A549 (cell line): ENCODE measurements at regions not wholly inside any gene's neighbourhood (a gene's known extent, or its start where the extent isn't known, plus 50 kb on each side); places are given as distances from the start of the nearest gene placed in this dataset.

ENCODE experiments used
- ATAC-seq, 2 experiments: fragments of 200-7000 bp in 1 of 2; fragments of >200 bp in 1 of 2; cut with Nextera tagmentation in 1 of 2; cut with Tn5 transposase in 1 of 2; 3 replicates each; pipeline versions ENCODE4 v1.8.0 to v1.9.1; 2018 to 2020; ENCODE audit warnings: mild to moderate bottlenecking in 1 of 2, moderate library complexity in 1 of 2
- CTCF ChIA-PET: fragments of 300-600 bp; sonication (Branson Sonifier 250); formaldehyde crosslinking; extraction: SDS; loops from one replicate; lab custom pipeline; 2021; ENCODE audit warnings: antibody characterized with exemption, inconsistent platforms; lab: Yijun Ruan, JAX
- POLR2A ChIA-PET: fragments of 350-600 bp; formaldehyde crosslinking; extraction: SDS; loops from one replicate; lab custom pipeline; 2021; ENCODE audit warnings: antibody characterized with exemption, inconsistent platforms; lab: Yijun Ruan, JAX
- DNase-seq, 2 experiments: peaks; one replicate each; pipeline versions ENCODE4 v3.0.0 to v3.0.0-alpha.2; 2011 to 2016; ENCODE audit warnings: low read depth in 1 of 2, low spot score in 1 of 2
- FAIRE-seq: peaks from 2 replicates; lab custom pipeline; 2011; peaks lifted over from hg19 to GRCh38; lab: Jason Lieb, UNC
- H3K27ac ChIP-seq, 2 experiments: fragments of >200 bp; sonication (Bioruptor Twin); formaldehyde crosslinking; 3 replicates each; pipeline ENCODE4 v1.5.1; 2016 to 2017
- H3K4me1 ChIP-seq: fragments of >200 bp; sonication (Bioruptor Twin); formaldehyde crosslinking; 3 replicates; pipeline ENCODE4 v1.6.1; 2016
- H3K4me2 ChIP-seq: fragments of >200 bp; sonication (Bioruptor Twin); formaldehyde crosslinking; 3 replicates; pipeline ENCODE4 v1.6.1; 2016
- H3K4me3 ChIP-seq: fragments of >200 bp; sonication (Bioruptor Twin); formaldehyde crosslinking; 3 replicates; pipeline ENCODE4 v1.5.1; 2016
- H3K9me3 ChIP-seq: fragments of >200 bp; sonication (Bioruptor Twin); formaldehyde crosslinking; 3 replicates; pipeline ENCODE4 v1.6.1; 2016
- CBX2 ChIP-seq: fragments of 200-600 bp; sonication (generic); IDR thresholded peaks from 2 replicates; pipeline ENCODE4 v1.6.1; 2016; ENCODE audit warnings: low read depth, mild to moderate bottlenecking, borderline replicate concordance
- CHD2 ChIP-seq: fragments of 150-350 bp; IDR thresholded peaks from 2 replicates; pipeline ENCODE4 v1.6.1; 2014; ENCODE audit warnings: low read length; ENCODE audit not compliant: partially characterized antibody
- EHF ChIP-seq: fragments of 250-450 bp; sonication (Bioruptor Pico); IDR thresholded peaks from 2 replicates; pipeline ENCODE4 v1.5.0; 2020; ENCODE audit warnings: mild to moderate bottlenecking
- EHMT2 ChIP-seq: fragments of 200-600 bp; sonication (generic); IDR thresholded peaks from 2 replicates; pipeline ENCODE4 v1.6.1; 2016; ENCODE audit warnings: antibody characterized with exemption, low read depth, mild to moderate bottlenecking, moderate library complexity
- EP300 ChIP-seq, 2 experiments: fragments of >200 bp; sonication (Bioruptor Twin); formaldehyde crosslinking; IDR thresholded peaks; 2 replicates in 1 of 2; 3 replicates in 1 of 2; pipeline ENCODE4 v1.6.1; 2016 to 2017
- ESRRA ChIP-seq: fragments of 150-350 bp; IDR thresholded peaks from 2 replicates; pipeline ENCODE4 v1.6.1; 2014; ENCODE audit warnings: mild to moderate bottlenecking, low read length, borderline replicate concordance
- FOSB ChIP-seq: fragments of 250-450 bp; sonication (Bioruptor Pico); IDR thresholded peaks from 2 replicates; pipeline ENCODE4 v1.5.0; 2020; ENCODE audit warnings: mild to moderate bottlenecking, moderate library complexity
- FOSL2 ChIP-seq, 2 experiments: fragments of 450-650 bp in 1 of 2; fragments of >200 bp in 1 of 2; sonication (Bioruptor Twin) in 1 of 2; formaldehyde crosslinking; IDR thresholded peaks; 2 replicates each; pipeline versions ENCODE4 v1.5.0 to v1.6.1; 2016 to 2020; ENCODE audit warnings: mild to moderate bottlenecking in 1 of 2, moderate library complexity in 1 of 2
- FOXS1 ChIP-seq: fragments of 250-450 bp; sonication (Bioruptor Pico); IDR thresholded peaks from 2 replicates; pipeline ENCODE4 v1.5.0; 2020; ENCODE audit warnings: mild to moderate bottlenecking, moderate library complexity
- HDAC2 ChIP-seq: fragments of 200-600 bp; sonication (generic); IDR thresholded peaks from 2 replicates; pipeline ENCODE4 v1.6.1; 2016
- HEYL ChIP-seq: fragments of 250-450 bp; sonication (Bioruptor Pico); IDR thresholded peaks from 2 replicates; pipeline ENCODE4 v1.8.0; 2021; ENCODE audit warnings: mild to moderate bottlenecking, moderate library complexity
- HMGXB4 ChIP-seq: fragments of 250-450 bp; sonication (Bioruptor Pico); IDR thresholded peaks from 2 replicates; pipeline ENCODE4 v1.5.0; 2021; ENCODE audit warnings: mild to moderate bottlenecking, moderate library complexity, borderline replicate concordance
- HOXA7 ChIP-seq: fragments of 250-450 bp; sonication (Bioruptor Pico); IDR thresholded peaks from 2 replicates; pipeline ENCODE4 v1.5.0; 2020; ENCODE audit warnings: mild to moderate bottlenecking, moderate library complexity
- HOXB13 ChIP-seq: fragments of 250-450 bp; sonication (Bioruptor Pico); IDR thresholded peaks from 2 replicates; pipeline ENCODE4 v1.5.0; 2020; ENCODE audit warnings: low read depth, mild to moderate bottlenecking, moderate library complexity
- KDM1A ChIP-seq: fragments of 200-600 bp; sonication (generic); IDR thresholded peaks from 2 replicates; pipeline ENCODE4 v1.6.1; 2016; ENCODE audit warnings: low read depth, mild to moderate bottlenecking
- MAFK ChIP-seq: fragments of 450-650 bp; IDR thresholded peaks from 2 replicates; pipeline ENCODE4 v1.6.1; 2014; ENCODE audit not compliant: partially characterized antibody
- NFE2L2 ChIP-seq: fragments of 150-350 bp; conservative IDR thresholded peaks from 2 replicates; pipeline ENCODE4 v1.6.1; 2014; ENCODE audit warnings: low read length
- NPAS2 ChIP-seq: fragments of 250-450 bp; sonication (Bioruptor Pico); IDR thresholded peaks from 2 replicates; pipeline ENCODE4 v1.8.0; 2022; ENCODE audit warnings: mild to moderate bottlenecking, moderate library complexity, borderline replicate concordance
- PHF8 ChIP-seq: fragments of 200-600 bp; sonication (generic); IDR thresholded peaks from 2 replicates; pipeline ENCODE4 v1.6.1; 2016; ENCODE audit warnings: low read depth, mild to moderate bottlenecking, antibody characterized with exemption, moderate library complexity, borderline replicate concordance
- POLR2A ChIP-seq: IDR thresholded peaks from 2 replicates; pipeline ENCODE4 v1.6.1; 2012; ENCODE audit warnings: mild to moderate bottlenecking, low read length
- RCOR1 ChIP-seq: fragments of 150-350 bp; IDR thresholded peaks from 2 replicates; pipeline ENCODE4 v1.6.1; 2014; ENCODE audit warnings: antibody characterized with exemption, low read length, low read depth
- REST ChIP-seq: fragments of 200-600 bp; sonication (generic); IDR thresholded peaks from 2 replicates; pipeline ENCODE4 v1.6.1; 2016; ENCODE audit warnings: antibody characterized with exemption, mild to moderate bottlenecking, moderate library complexity
- SMC3 ChIP-seq: fragments of >200 bp; sonication (Bioruptor Twin); formaldehyde crosslinking; IDR thresholded peaks from 3 replicates; pipeline ENCODE4 v1.6.1; 2018; ENCODE audit warnings: inconsistent platforms
- TP53 ChIP-seq: fragments of 250-450 bp; sonication (Bioruptor Pico); IDR thresholded peaks from 2 replicates; pipeline ENCODE4 v1.5.0; 2021; ENCODE audit warnings: mild to moderate bottlenecking, moderate library complexity
- WGBS: methylation state at CpG from one replicate; pipeline ENCODE4 v1.1.6; 2017; ENCODE audit errors: missing lambda C conversion rate; 5-methylcytosine and 5-hydroxymethylcytosine counted together
- TF ChIP-seq, protein P1 (sequence below): fragments of 150-350 bp; IDR thresholded peaks from 2 replicates; pipeline ENCODE4 v1.6.1; 2014; ENCODE audit warnings: low read depth, mild to moderate bottlenecking, low read length
- TF ChIP-seq, protein P2 (sequence below): fragments of 250-450 bp; sonication (Bioruptor Pico); IDR thresholded peaks from 2 replicates; pipeline ENCODE4 v1.5.0; 2020; ENCODE audit warnings: low read depth, mild to moderate bottlenecking, moderate library complexity

DNA sequence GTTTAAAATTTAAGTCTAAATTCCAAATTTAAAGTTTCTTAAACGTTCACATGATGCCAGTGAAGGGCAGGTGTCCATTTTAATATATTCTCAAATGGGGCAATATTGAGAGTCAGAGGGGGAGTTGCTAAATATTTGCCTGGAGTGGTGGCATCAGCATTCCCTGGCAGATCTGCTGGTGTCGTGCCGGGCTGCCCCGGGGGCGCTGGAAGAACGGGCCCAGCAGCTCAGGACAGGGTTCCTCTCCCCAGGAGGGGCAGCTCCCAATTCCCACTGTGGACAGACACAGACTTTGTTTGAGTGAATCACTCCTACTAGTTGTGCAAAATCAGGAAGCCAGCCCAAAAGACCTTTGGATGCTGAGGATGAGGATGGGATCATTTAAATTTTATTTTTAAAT, 468.7 kb upstream of the B3GAT1 start:
- no peak overlapping the region for H3K4me3 ChIP-seq
- ATAC-seq (no peak), DNase-seq (no peak), FAIRE-seq (no peak)
- H3K4me2 ChIP-seq, result no peak overlapping the region
- WGBS, result 0% methylated on average over 1 of the region's 6 CpGs
- H3K4me1 ChIP-seq, result no peaks in the 10 kb centered on the region
- H3K9me3 ChIP-seq, result no peaks in the 10 kb centered on the region
- TF ChIP-seq POLR2A (no peak), PHF8 (no peak), CHD2 (no peak), MAFK (no peak), HOXB13 (CRISPR knock-in tag) (no peak), HMGXB4 (CRISPR knock-in tag) (no peak), EHF (CRISPR knock-in tag) (no peak), SMC3 (no peak), ESRRA (no peak), FOXS1 (CRISPR knock-in tag) (no peak)
- TF ChIP-seq, protein P1, sequence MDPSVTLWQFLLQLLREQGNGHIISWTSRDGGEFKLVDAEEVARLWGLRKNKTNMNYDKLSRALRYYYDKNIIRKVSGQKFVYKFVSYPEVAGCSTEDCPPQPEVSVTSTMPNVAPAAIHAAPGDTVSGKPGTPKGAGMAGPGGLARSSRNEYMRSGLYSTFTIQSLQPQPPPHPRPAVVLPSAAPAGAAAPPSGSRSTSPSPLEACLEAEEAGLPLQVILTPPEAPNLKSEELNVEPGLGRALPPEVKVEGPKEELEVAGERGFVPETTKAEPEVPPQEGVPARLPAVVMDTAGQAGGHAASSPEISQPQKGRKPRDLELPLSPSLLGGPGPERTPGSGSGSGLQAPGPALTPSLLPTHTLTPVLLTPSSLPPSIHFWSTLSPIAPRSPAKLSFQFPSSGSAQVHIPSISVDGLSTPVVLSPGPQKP, result no peak
- POLR2A ChIA-PET, result no interaction called here
- CTCF ChIA-PET, result interaction anchor here (0.8 kb wide), 1 partner anchor 14 kb away, joined by 3 read pairs; no protein-coding TSS in a partner anchor
- H3K27ac ChIP-seq, result no peak overlapping the region

DNA sequence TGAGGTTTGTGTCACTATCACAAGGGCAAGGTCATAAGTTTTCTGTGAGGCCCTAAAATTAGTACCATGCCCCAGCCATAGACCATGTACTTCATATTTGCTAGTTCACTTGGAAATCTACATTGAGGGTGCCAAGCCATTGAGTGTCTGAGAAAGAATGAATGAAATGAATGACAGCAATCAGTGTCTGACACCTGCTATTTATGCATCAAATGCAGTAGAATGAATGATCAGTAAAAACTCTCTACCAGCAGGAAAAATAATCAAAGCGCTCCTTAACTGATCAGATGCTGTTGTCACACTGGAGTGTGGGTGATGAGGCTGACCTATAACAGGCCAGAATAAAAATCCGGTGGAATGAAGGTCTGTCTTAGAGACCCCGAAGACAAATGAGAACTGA, 467.9 kb upstream of the B3GAT1 start:
- H3K4me3 ChIP-seq, result no peak overlapping the region
- ATAC-seq, result no peak
- H3K4me2 ChIP-seq, result no peak overlapping the region
- POLR2A ChIA-PET, result no interaction called here
- H3K9me3 ChIP-seq, result no peaks in the 10 kb centered on the region
- no peaks in the 10 kb centered on the region for H3K4me1 ChIP-seq
- no peak for DNase-seq
- no peak overlapping the region for H3K27ac ChIP-seq
- CTCF ChIA-PET, result no interaction called here
- FAIRE-seq, result no peak
- WGBS, result 44% methylated on average over 3 of the region's 3 CpGs
- TF ChIP-seq EP300 (IDR thresholded peaks at IDR 0.05) (no peak), ESRRA (no peak), NPAS2 (CRISPR knock-in tag) (no peak), TP53 (CRISPR knock-in tag) (no peak), MAFK (no peak), HEYL (no peak), HDAC2 (no peak), EHF (CRISPR knock-in tag) (no peak)

DNA sequence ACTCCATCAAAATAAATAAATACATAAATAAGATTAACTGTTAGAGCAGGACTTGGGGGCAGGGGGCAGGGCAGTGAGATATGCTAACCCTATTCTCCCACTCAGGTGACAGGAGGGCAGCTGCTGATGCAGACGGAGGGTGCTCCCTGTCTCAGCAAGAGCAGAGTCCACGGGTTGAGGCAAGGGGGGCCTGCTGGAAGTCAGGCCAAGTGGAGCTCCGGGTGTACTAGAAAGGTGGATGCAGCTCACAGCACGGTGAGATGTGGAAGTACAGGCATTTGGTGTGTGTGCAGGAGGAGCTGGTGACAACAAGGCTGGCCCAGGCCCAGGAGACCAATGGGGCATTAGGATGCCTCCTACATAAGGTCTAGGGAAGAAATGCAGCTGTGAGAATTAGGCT, 467.3 kb upstream of the B3GAT1 start:
- TF ChIP-seq NPAS2 (CRISPR knock-in tag) (no peak), KDM1A (no peak), HOXA7 (CRISPR knock-in tag) (no peak), FOXS1 (CRISPR knock-in tag) (no peak), CBX2 (no peak), REST (no peak), MAFK (no peak), NFE2L2 (no peak), FOSL2 (IDR thresholded peaks at IDR 0.05) (no peak), FOSL2 (CRISPR knock-in tag; IDR thresholded peaks at IDR 0.05) (no peak), EHMT2 (no peak), FOSB (CRISPR knock-in tag) (no peak), SMC3 (no peak), RCOR1 (no peak)
- TF ChIP-seq, protein P1, result no peak
- TF ChIP-seq, protein P2, sequence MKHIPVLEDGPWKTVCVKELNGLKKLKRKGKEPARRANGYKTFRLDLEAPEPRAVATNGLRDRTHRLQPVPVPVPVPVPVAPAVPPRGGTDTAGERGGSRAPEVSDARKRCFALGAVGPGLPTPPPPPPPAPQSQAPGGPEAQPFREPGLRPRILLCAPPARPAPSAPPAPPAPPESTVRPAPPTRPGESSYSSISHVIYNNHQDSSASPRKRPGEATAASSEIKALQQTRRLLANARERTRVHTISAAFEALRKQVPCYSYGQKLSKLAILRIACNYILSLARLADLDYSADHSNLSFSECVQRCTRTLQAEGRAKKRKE (CRISPR knock-in tag), result no peak
- ATAC-seq (no peak), FAIRE-seq (no peak), DNase-seq (no peak)
- no peaks in the 10 kb centered on the region for H3K4me1 ChIP-seq
- CTCF ChIA-PET, result no interaction called here
- no peaks in the 10 kb centered on the region for H3K9me3 ChIP-seq
- no peak overlapping the region for H3K4me3 ChIP-seq
- POLR2A ChIA-PET, result no interaction called here
- WGBS, result 13% methylated on average over 4 of the region's 4 CpGs
- H3K27ac ChIP-seq, result no peak overlapping the region
- H3K4me2 ChIP-seq, result no peak overlapping the region
